Lower leg skin (tissue), 4 donors: ENCODE measurements at regions not wholly inside any gene's neighbourhood (a gene's known extent, or its start where the extent isn't known, plus 50 kb on each side); places are given as distances from the start of the nearest gene placed in this dataset.

ENCODE experiments used
- DNase-seq, 2 donors: peaks; one replicate each; pipeline ENCODE4 v3.0.0-alpha.2; 2019; ENCODE audit warnings: low spot score in 2 of 2
- H3K4me3 ChIP-seq: fragments of 200-600 bp; sonication (generic); 2 replicates; pipeline ENCODE4 v1.5.1; 2017; ENCODE audit warnings: mild to moderate bottlenecking, low read depth; ENCODE audit not compliant: poor library complexity, severe bottlenecking
- POLR2A ChIP-seq, 2 donors: fragments of 450-650 bp; IDR thresholded peaks; one replicate each; pipeline ENCODE4 v1.6.1; 2016 to 2017; ENCODE audit warnings: antibody characterized with exemption in 2 of 2, mild to moderate bottlenecking in 1 of 2, moderate library complexity in 1 of 2
- WGBS, 2 donors: methylation state at CpG; one replicate each; pipeline ENCODE4 v1.1.5; 2018; 5-methylcytosine and 5-hydroxymethylcytosine counted together
- intact Hi-C: fragments of 100-400 bp; cut with DNase I; formaldehyde crosslinking; loops from one replicate; pipeline ENCODE4 v1.15.0; 2023; ENCODE audit warnings: low total_unique reads
- TF ChIP-seq, protein P1 (sequence below), 3 donors: fragments of 450-650 bp; IDR thresholded peaks; one replicate each; pipeline ENCODE4 v1.5.1; 2016; ENCODE audit warnings: antibody characterized with exemption in 3 of 3, mild to moderate bottlenecking in 3 of 3, moderate library complexity in 2 of 3

DNA sequence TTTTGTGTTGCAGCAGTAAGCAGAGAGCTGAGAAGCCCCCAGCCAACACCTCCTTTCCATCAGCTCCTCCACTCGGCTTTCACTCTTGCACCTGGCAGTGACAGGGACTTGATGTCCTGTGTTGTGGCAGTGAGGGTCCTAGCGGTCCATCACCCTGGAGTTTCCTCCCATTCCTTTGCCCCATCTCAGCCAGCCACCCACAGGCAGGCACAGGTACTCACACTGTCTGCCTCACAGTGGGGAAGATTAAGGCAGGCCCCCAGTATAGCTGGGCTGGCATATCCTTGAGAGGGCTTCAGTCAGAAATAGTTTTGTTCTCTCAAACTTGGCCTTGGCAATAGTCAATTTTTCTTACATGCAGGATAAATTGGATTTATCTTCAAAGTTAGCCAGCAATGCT is 362.7 kb downstream of the GADD45G start:
- WGBS, 2 donors, result 69 to 92% methylated on average over 2 of the region's 2 CpGs
- no peak for DNase-seq
- TF ChIP-seq POLR2A (IDR thresholded peaks at IDR 0.05), result no peak
- TF ChIP-seq, protein P1, sequence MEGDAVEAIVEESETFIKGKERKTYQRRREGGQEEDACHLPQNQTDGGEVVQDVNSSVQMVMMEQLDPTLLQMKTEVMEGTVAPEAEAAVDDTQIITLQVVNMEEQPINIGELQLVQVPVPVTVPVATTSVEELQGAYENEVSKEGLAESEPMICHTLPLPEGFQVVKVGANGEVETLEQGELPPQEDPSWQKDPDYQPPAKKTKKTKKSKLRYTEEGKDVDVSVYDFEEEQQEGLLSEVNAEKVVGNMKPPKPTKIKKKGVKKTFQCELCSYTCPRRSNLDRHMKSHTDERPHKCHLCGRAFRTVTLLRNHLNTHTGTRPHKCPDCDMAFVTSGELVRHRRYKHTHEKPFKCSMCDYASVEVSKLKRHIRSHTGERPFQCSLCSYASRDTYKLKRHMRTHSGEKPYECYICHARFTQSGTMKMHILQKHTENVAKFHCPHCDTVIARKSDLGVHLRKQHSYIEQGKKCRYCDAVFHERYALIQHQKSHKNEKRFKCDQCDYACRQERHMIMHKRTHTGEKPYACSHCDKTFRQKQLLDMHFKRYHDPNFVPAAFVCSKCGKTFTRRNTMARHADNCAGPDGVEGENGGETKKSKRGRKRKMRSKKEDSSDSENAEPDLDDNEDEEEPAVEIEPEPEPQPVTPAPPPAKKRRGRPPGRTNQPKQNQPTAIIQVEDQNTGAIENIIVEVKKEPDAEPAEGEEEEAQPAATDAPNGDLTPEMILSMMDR (IDR thresholded peaks at IDR 0.05), result no peak

DNA sequence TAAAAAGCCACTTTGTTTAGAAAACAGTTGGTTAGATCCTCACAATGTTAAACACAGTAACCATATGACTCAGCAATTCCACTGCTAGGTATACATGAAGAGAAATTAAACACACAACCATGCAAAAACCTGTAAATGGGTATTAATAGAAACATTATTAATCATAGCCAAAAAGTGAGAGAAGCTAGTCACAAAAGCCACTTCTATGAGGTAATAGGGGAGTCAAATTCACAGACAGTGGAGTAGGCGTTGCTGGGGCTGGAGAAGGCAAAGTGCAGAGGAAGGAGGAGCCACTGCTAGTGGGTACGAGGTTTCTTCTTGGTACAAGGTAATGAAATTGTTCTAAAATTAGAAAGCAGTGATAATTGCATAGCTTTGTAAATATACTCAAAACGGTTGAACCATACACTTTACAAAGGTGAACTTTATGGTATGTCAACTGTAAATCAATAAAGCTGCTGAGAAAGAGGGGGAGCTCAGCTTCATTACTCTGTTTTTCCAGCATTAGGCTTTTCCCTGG is 364.4 kb downstream of the GADD45G start:
- 23 to 29% methylated on average over 3 of the region's 3 CpGs for WGBS, 2 donors
- DNase-seq, result no peak
- no peak overlapping the region for H3K4me3 ChIP-seq
- intact Hi-C loops, result no loop called here
- TF ChIP-seq POLR2A (IDR thresholded peaks at IDR 0.05), result no peak
- TF ChIP-seq, protein P1 (IDR thresholded peaks at IDR 0.05), result no peak

More for the DNA sequence above, 362.7 kb downstream of the GADD45G start:
- H3K4me3 ChIP-seq, result no peak overlapping the region
- intact Hi-C loops, result no loop called here

DNA sequence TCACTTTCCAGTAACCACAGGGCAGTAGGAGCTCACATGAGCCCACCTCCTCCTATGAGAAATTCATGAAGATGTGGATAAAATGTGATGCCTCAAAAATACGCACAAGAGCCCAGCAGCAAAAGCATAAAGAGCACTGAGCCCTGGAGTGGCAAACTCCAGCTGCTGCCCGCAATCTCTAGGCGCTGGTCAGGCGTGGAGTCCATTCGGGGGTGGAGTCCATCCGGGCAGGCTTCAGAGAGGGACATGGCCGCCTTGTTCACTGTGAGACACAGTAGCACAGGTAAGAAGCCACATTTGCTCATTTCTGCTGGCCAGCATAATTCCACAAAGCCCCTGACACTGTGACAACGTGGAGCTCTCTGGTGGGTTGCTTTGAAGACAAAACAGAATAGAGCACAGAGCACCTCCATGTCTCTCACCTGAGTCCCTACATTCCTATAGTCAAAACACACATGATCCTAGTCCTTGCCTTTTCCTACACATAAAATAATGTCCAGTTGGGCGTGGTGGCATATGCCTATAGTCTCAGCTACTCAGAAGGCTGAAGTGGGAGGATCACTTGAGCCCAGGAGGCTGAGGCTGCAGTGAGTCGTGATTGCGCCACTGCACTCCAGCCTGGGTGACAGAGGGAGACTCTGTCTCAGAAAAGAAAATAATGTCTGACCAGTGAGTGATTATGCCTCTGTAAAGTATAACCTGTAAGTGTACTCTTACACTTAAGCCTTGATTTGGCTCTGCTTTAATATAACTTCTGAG is 365.2 kb downstream of the GADD45G start:
- no peak for DNase-seq
- H3K4me3 ChIP-seq, result no peak overlapping the region
- intact Hi-C loops, result no loop called here
- WGBS, 2 donors, result 92 to 94% methylated on average over 11 of the region's 11 CpGs
- TF ChIP-seq, protein P1 (IDR thresholded peaks at IDR 0.05), result no peak
- TF ChIP-seq POLR2A (IDR thresholded peaks at IDR 0.05), result no peak

DNA sequence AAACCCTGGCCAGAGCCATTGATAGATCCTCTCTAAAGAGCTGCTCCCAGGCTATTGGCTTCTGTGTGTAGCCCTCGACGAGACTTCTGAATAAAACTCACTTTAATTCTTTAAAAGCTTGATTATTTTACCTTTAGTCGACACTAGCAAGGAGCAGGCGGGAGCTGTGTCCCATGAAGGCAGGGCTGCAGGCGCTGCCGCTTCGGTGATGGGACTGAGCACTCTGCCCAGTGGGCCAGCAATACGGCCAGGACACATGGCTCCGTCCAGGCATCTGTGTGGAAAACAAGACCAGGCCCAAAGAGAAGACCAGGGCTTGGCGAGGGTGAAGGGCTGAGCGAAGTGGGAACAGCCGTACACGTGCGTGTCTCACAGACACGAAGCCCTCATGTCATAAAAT is 365.9 kb downstream of the GADD45G start:
- intact Hi-C loops, result no loop called here
- DNase-seq, result no peak
- TF ChIP-seq POLR2A (IDR thresholded peaks at IDR 0.05), result no peak
- TF ChIP-seq, protein P1 (IDR thresholded peaks at IDR 0.05), result no peak

DNA sequence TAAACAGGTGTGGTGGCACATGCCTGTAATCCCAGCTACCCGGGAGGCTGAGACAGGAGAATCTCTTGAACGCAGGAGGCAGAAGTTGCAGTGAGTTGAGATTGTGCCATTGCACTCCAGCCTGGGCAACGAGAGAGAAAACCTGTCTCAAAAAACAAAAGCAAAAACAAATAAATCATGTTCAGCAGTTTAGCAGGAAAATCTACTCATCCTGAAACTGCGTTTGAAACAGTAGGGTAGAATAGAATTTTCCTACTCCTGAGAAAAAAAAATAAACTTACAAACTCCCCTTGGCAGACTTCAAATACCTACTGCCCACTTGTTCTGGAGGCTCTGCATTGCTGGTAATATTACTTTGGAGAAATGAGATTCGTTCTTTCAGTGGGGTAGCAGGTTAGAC is 367.7 kb downstream of the GADD45G start:
- WGBS, 2 donors, result 86 to 95% methylated on average over 5 of the region's 5 CpGs
- TF ChIP-seq POLR2A (IDR thresholded peaks at IDR 0.05), result no peak
- TF ChIP-seq, protein P1 (IDR thresholded peaks at IDR 0.05), result no peak
- DNase-seq, result no peak
- intact Hi-C loops, result no loop called here
- no peak overlapping the region for H3K4me3 ChIP-seq

More for the DNA sequence above, 365.9 kb downstream of the GADD45G start:
- H3K4me3 ChIP-seq, result no peak overlapping the region
- WGBS, 2 donors, result 93 to 96% methylated on average over 15 of the region's 15 CpGs
